Ishikawa (cell line): ENCODE measurements at regions not wholly inside any gene's neighbourhood (a gene's known extent, or its start where the extent isn't known, plus 50 kb on each side); places are given as distances from the start of the nearest gene placed in this dataset.

Source experiments
- CEBPB ChIP-seq: IDR thresholded peaks from 2 replicates; pipeline ENCODE4 v1.6.1; 2012
- CREB1 ChIP-seq: IDR thresholded peaks from 2 replicates; pipeline ENCODE4 v1.6.1; 2012; ENCODE audit warnings: low read depth
- EGR1 ChIP-seq: IDR thresholded peaks from 2 replicates; pipeline ENCODE4 v1.6.1; 2012
- EP300 ChIP-seq: IDR thresholded peaks from 2 replicates; pipeline ENCODE4 v1.6.1; 2012; ENCODE audit warnings: borderline replicate concordance
- FOXM1 ChIP-seq: IDR thresholded peaks from 2 replicates; pipeline ENCODE4 v1.6.1; 2012; ENCODE audit warnings: low read depth, borderline replicate concordance
- NFIC ChIP-seq: IDR thresholded peaks from 2 replicates; pipeline ENCODE4 v1.6.1; 2012
- RAD21 ChIP-seq: IDR thresholded peaks from 2 replicates; pipeline ENCODE4 v1.6.1; 2012; ENCODE audit warnings: low read depth
- REST ChIP-seq: IDR thresholded peaks from 2 replicates; pipeline ENCODE4 v1.6.1; 2012; ENCODE audit warnings: low read depth, mild to moderate bottlenecking
- TAF1 ChIP-seq: IDR thresholded peaks from 2 replicates; pipeline ENCODE4 v1.6.1; 2012; ENCODE audit warnings: low read depth, mild to moderate bottlenecking
- TCF12 ChIP-seq: IDR thresholded peaks from 2 replicates; pipeline ENCODE4 v1.6.1; 2012; ENCODE audit warnings: low read depth

- TF ChIP-seq EGR1 (no peak), FOXM1 (no peak), CREB1 (no peak), NFIC (no peak), EP300 (no peak), REST (no peak), TCF12 (no peak), TAF1 (no peak), CEBPB (peak; percentile 24; the same call in 1 of the 2 replicates), RAD21 (no peak)
Measured at GRCh38 chr1:90175490-90176167, 180.7 kb downstream of the ZNF326 start.
